COLO829 (cell line): ENCODE measurements at regions not wholly inside any gene's neighbourhood (a gene's known extent, or its start where the extent isn't known, plus 50 kb on each side); places are given as distances from the start of the nearest gene placed in this dataset.

ENCODE experiments used
- DNase-seq: peaks from one replicate; pipeline ENCODE4 v3.0.0; 2012; ENCODE audit warnings: low spot score

DNA sequence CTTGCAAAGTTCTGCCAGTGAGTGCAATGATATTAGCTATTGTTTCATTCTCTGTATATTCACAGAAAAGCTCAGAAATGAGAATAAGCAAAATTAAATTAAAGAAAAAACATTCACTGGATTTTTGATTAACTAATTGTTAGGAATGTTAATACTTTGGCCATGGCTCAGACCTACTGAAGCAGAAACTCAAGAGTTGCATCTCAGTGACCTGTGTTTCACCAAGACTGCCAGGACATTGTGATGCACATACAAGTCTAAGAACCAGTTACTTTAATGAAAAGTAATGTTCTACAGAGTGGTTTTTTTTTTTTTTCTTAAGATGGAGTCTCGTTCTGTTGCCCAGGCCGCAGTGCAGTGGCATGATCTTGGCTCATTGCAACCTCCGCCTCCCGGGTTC lies 464.9 kb upstream of the NMUR2 start:
- no peak for DNase-seq

DNA sequence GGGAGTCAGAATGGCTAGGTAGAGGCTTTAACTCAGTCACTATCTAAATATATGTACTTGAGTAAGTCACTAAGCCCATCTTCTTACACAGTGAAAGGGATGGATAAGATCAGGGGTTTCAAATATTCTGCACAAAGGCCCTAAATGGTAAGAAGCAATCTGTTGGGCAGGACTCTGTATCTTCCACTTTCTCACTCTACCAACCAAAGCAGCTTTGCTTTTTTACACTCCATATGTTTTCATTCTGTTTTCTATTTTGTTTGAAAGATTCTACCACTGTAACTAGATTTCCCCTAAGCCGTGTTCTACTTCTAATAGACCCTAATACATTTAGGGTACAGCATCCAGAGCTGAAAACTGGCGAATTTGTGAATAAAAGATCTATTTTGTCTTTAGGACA lies 477.5 kb upstream of the NMUR2 start:
- no peak for DNase-seq

DNA sequence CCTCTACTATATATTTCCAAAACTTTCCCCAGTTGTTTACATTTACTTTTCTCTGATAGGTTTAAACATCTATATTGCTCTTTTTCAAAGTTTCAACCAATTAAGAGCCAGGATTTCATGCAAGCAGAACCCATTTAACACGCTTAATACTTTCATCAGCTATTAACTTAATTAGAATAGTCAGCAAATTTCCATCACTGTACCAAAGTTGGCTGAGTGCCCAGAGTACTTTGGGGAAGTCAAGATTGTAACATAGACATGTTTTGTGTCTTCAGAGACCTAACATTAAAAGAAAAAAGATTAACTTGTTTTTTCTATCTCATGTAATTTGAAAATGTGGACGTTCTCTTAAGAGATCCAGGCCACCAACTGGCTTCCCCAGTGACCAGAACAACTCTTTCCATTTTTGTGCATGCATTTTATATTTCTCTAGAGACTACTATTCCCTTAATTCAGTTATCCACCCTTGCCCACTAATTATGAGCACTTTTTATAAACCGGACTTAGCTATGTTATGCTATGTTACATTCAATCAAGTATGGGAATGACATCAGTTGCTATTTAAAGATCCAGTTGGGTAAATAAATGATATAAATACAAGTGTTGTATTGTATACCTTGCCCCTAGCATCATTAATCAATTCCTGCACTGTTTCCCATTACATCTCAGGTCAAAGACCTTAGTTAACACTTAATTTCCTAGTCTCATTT lies 478.1 kb upstream of the NMUR2 start:
- DNase-seq: no peak

- no peak for DNase-seq
Observed at GRCh38 chr5:152884006-152884405, 478.9 kb upstream of the NMUR2 start.

DNA sequence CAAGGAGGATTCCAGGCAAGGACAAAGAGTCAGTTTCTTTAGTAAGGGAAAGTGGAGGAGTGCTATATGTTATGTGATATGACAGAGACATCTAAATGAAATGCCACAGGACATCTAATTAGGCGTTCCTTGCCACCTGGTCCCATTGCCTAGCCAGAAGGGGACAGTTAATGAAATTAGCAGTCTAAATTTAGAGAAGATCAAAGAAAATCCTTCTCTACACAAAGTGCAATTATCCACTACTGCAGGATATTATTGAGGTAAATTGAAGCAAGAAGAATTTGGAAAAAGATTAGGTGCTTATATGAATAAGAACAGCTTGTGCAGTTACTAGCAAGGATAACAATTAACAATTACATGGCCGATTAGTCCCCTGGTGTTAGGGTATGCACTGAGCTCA lies 495.3 kb upstream of the NMUR2 start:
- DNase-seq: no peak

DNA sequence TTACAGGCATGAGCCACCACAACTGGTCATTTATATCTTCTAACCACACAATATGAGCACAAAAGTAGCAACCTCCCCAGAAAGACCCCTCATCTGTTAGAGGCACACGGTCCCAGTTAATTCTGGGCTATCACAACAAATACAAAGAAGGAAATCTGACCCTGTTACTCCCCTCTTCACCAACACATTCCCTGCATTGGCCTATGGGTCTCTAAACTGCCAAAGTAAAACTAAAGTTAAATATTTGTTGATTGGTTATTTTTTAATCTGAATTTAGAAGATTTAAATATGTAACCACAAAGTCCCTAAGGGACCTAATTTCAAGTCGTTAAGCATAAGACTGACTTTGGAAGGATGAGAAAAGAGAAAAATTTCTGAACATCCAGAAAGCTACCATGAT lies 496.7 kb upstream of the NMUR2 start:
- DNase-seq: no peak

- no peak for DNase-seq
Observed at GRCh38 chr5:152905286-152905685, 500.2 kb upstream of the NMUR2 start.

- no peak for DNase-seq
Observed at GRCh38 chr5:152907488-152908245, 502.6 kb upstream of the NMUR2 start.

- no peak for DNase-seq
Observed at GRCh38 chr5:152912924-152913323, 507.8 kb upstream of the NMUR2 start.

DNA sequence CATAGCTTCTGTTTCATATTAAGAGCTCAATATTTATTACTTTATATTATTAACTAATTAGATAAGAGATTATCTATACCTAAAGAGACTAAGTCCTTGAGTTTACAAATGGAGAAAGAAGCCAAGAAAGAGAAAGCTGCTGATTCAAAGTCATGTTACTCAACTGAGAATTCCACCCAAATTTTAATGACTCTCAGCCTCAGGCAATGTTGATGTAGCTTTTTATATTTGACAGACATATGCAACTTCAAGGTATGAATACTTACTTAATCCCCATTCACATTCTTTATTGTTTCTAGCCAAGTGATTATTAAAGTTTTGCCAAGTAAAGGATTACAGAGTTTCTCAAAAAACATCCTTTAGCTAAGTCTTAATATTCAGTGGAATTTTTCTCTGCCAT lies 527.5 kb upstream of the NMUR2 start:
- no peak for DNase-seq

- no peak for DNase-seq
Observed at GRCh38 chr5:152933056-152933455, 528.0 kb upstream of the NMUR2 start.

DNA sequence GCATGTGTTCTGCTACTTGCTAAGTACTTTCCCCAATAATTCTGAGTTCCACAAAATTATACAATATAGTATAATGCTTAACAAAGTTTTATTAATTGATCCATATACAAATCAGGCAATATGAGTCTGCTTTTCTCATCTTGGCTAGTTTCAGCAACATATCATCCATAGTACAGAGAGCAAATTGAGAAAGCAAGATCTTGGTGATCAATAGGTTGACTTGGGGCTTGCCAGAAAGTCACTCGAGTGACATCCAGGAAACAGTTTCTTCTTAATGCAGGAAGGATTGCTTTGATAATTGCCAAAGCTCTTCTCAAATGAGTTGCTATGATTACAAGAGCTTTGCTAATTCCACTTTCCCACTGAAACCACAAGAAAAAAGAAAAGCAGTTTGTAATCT lies 533.6 kb upstream of the NMUR2 start:
- no peak for DNase-seq

DNA sequence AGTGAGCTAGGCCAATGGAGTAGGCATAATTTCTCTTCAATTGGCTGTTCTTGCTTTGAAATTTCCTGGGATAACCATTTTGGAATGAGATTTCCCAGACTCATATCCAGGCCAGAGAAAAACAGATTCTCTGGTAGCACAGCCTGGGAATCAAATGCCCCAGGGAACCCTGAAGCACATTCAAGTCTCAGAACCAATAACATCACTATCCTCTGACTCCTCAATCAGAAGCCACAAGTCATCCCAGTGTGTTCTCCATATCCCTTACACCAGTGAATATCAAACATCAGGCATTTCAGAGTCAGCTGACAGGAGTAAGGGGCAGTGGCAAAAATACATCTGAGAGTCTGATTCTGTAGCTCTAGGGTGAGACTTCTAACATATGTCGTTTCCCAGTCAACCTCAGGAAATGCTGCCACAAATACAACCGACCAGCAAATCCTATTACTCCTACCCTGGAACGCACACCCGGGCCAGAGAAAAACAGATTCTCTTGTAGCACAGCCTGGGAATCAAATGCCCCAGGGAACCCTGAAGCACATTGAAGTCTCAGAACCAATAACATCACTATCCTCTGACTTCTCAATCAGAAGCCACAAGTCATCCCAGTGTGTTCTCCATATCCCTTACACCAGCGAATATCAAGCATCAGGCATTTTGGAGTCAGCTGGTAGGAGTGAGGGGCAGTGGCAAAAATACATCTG lies 537.7 kb upstream of the NMUR2 start:
- DNase-seq: no peak

- no peak for DNase-seq
Observed at GRCh38 chr5:152953788-152954483, 536.5 kb upstream of the GRIA1 start.

DNA sequence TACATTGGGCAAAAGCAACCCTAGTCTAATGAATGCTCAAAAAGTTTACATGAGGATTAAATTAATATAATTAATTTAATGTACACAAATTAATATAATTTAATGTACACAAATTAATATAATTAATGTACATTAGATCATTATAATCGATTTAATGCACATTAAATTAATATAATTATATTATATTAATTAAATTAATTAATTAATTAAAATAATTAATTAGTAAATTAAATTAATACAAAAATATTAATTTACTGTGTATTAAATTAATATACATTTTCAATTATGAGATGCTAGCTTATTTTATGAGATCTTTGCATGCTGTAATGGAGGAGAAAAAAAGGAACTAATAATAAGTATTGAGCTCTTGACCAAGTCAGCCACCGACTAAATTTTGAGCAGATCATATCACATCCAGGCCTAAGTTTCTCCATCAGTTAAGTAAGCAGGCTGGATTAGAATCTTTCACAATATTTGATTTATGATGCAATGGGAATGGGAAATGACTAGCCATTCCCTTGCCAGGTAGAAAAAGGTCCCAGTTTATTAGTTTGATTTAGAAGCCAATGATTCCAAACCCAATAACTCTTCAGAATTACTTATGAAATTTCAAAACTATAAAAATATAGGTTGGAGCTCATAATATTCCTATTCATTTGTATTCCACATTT lies 533.4 kb upstream of the GRIA1 start:
- DNase-seq: no peak

DNA sequence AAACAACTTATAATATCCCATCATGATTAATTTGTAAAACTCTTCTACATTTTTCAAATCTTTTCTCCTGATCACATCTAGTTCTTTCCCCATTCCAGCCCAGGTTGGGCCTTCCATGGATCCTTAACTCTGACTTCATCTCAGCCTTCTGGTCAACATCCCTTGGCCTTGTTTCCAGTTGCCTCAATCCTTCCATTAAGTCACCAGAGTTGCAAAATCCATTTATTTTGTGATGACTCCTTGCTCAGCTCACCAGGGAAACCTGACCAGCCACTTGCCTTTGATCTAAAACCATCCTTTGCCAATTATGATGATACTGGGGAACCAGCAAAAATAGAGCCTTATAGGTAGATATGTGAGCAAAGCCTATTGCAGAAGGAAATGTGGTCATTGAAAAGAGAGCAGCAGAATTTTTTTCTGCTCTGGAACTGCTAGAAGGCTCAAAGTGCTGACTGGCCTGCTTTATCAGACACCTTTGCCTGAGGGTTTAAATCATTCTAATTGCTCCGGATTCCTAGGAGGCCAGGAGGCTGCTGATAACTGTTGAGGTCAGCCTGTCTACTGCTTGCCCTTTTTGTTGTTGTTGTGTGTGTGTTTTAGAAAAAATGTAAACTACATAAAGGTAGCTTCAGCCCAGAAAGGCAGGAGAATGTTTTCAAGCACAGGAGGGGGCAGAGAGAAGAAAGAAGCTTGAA lies 512.2 kb upstream of the GRIA1 start:
- no peak for DNase-seq

DNA sequence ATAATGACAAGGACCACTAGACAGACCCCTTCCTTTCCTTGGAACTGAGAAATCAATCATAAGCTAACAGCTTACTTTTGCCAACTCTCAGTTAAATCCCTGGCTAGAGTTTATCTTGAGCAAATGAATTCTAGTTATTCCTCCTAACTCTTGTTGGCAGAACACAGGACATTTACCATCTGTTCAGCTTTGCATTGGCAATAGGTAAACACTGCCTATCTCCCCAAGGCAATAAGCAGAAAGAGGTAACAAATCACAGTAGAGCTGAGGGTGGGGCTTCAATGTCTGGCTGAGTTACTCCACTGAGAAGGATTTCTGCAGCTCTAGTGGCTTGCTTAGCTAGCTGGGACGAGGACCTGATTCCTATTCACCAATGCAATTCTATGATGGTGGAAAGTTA lies 503.3 kb upstream of the GRIA1 start:
- no peak for DNase-seq

DNA sequence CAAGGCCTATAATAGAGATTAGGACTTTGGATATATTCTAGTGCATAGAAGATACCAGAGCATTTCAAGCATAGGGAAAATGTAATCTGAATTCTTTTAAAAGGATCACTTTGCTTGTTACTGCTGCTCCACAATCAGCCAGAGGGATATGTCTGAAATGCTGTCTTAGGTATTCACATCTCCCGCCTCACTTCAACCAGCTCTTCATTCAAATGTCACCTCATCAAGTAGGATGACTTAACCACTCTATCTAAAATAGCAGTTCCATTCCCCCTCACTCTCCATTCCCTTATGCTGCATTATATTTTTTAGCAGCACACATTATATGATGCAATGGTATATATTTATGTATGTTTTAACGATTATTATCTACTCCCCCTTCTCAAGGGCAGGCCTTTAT lies 500.3 kb upstream of the GRIA1 start:
- DNase-seq: no peak

DNA sequence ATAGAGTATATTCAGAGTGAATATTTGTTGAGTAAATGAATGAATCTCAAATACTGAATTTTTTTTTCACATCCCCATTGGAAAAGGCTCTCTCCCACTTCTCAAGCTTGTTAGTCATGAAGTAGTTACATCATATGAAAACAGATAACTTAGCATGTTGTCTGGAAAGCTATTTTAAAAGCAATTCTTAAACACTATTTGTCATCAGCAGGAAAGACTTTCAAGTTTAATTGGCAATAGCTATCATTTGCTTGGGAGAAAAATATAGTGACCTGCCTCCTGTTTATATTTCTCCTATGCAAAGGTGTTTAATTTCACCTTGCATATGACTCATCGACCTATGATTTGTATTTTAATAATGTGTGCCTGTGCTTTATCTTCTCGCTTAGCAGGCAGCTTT lies 499.8 kb upstream of the GRIA1 start:
- no peak for DNase-seq

- DNase-seq: no peak
Observed at GRCh38 chr5:152994033-152994680, 496.3 kb upstream of the GRIA1 start.

DNA sequence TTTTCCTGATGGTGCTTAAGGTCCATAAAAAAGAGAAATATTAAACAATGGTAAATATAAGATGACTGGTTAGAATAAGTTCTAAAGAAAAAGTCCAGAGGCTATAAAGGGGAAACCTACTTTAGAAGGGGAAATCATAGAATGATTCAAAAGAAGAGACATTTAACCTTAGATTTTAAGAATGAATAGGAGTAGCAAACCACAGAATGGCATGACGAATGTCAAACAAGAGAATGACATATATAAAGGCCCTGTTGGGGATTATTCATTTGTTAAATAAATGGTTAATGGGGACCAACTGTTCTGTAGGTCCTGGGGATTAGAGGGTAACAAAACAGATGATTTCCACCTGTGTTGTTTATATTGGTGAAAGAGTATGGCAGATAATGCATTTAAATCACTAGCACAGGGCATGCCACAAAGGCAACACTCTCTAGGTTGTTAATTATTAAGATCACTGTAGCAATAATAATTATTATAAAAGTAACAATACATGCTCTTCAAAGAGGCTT lies 495.2 kb upstream of the GRIA1 start:
- no peak for DNase-seq
